K562 (cell line): ENCODE measurements at regions not wholly inside any gene's neighbourhood (a gene's known extent, or its start where the extent isn't known, plus 50 kb on each side); places are given as distances from the start of the nearest gene placed in this dataset.

Experiments
- ATAC-seq: fragments of 200-7000 bp; cut with Tn5 transposase; 3 replicates; pipeline ENCODE4 v1.9.1; 2020; ENCODE audit warnings: moderate library complexity
- BruUV-seq: library from RNA; stranded (reverse); fragments of 400-500 nt; replicated peaks from 2 replicates; lab custom pipeline; 2021; lab: Mats Ljungman, UMichigan
- CTCF ChIA-PET: fragments of 300-600 bp; formaldehyde crosslinking; extraction: SDS; loops from one replicate; lab custom pipeline; 2021; ENCODE audit warnings: low intra/inter-chr PET ratio; lab: Yijun Ruan, JAX
- POLR2A ChIA-PET: fragments of 300-600, 350-650 bp; sonication (Branson Sonifier 250); formaldehyde crosslinking; extraction: SDS; loops from one replicate; lab custom pipeline; 2021; ENCODE audit warnings: antibody characterized with exemption, inconsistent platforms; lab: Yijun Ruan, JAX
- DNase-seq, 4 experiments: peaks; one replicate each; pipeline versions ENCODE4 v3.0.0 to v3.0.0-alpha.2; 2011 to 2018; ENCODE audit warnings: low spot score in 3 of 4, mixed read lengths in 3 of 4; ENCODE audit errors: extremely low read depth in 1 of 4
- FAIRE-seq: peaks from 2 replicates; lab custom pipeline; 2011; peaks lifted over from hg19 to GRCh38; lab: Jason Lieb, UNC
- H2AFZ ChIP-seq: 2 replicates; pipeline ENCODE4 v1.6.0; 2011; ENCODE audit warnings: low read depth, low read length, control low read depth, inconsistent platforms
- H3K27ac ChIP-seq: fragments of 200-600 bp; 3 replicates; pipeline ENCODE4 v1.8.0; 2011; ENCODE audit warnings: low read depth, mild to moderate bottlenecking, control low read depth, inconsistent platforms, low read length, moderate library complexity, mixed read lengths; ENCODE audit errors: extremely low read depth
- H3K27me3 ChIP-seq, 2 experiments: fragments of 300-600 bp in 1 of 2; 2 replicates in 1 of 2; 3 replicates in 1 of 2; pipeline versions ENCODE4 v1.6.0 to v1.8.0; 2011; ENCODE audit warnings: inconsistent platforms in 2 of 2, low read length in 2 of 2, mild to moderate bottlenecking in 1 of 2, mixed read lengths in 1 of 2, moderate library complexity in 1 of 2; ENCODE audit not compliant: control insufficient read depth in 2 of 2, insufficient read depth in 2 of 2
- H3K36me3 ChIP-seq: fragments of 300-600 bp; 3 replicates; pipeline ENCODE4 v1.8.0; 2011; ENCODE audit warnings: mild to moderate bottlenecking, low read length, inconsistent platforms; ENCODE audit not compliant: control insufficient read depth, insufficient read depth
- H3K4me1 ChIP-seq, 2 experiments: fragments of 200-600 bp in 1 of 2; replicated peaks in 1 of 2; 2 replicates in 1 of 2; 3 replicates in 1 of 2; pipeline versions ENCODE4 v1.5.1 to v1.8.0; 2011; ENCODE audit warnings: inconsistent platforms in 2 of 2, low read length in 2 of 2, mild to moderate bottlenecking in 1 of 2, mixed read lengths in 1 of 2, moderate library complexity in 1 of 2; ENCODE audit not compliant: control insufficient read depth in 2 of 2, insufficient read depth in 2 of 2
- H3K4me2 ChIP-seq: 2 replicates; pipeline ENCODE4 v1.6.1; 2011; ENCODE audit warnings: low read length, control low read depth, inconsistent platforms, mixed read lengths; ENCODE audit not compliant: insufficient read depth
- H3K4me3 ChIP-seq: fragments of 200-600 bp; sonication (generic), shearing (Covaris generic); 2 replicates; pipeline ENCODE4 v1.5.1; 2016; ENCODE audit warnings: control low read depth, inconsistent platforms
- H3K79me2 ChIP-seq: fragments of 200-600 bp; 3 replicates; pipeline ENCODE4 v1.8.0; 2011; ENCODE audit warnings: low read length, inconsistent platforms; ENCODE audit not compliant: control insufficient read depth, insufficient read depth
- H3K9ac ChIP-seq, 2 experiments: 2 replicates each; pipeline versions ENCODE4 v1.6.0 to v1.6.1; 2011; ENCODE audit warnings: low read depth in 2 of 2, low read length in 2 of 2, control low read depth in 1 of 2, inconsistent platforms in 1 of 2, mild to moderate bottlenecking in 1 of 2, mixed read lengths in 1 of 2; ENCODE audit not compliant: insufficient read depth in 1 of 2
- H3K9me1 ChIP-seq: one replicate; pipeline ENCODE4 v1.6.0; 2011; ENCODE audit warnings: inconsistent platforms, mild to moderate bottlenecking, low read length, moderate library complexity; ENCODE audit not compliant: control insufficient read depth, insufficient read depth
- H3K9me3 ChIP-seq: replicated peaks from 2 replicates; pipeline ENCODE4 v1.5.1; 2011; ENCODE audit warnings: low read depth, low read length, inconsistent platforms; ENCODE audit not compliant: control insufficient read depth, insufficient read depth
- H4K20me1 ChIP-seq: replicated peaks from 2 replicates; pipeline ENCODE4 v1.6.1; 2011; ENCODE audit warnings: low read length, inconsistent platforms, mixed read lengths; ENCODE audit not compliant: control insufficient read depth, insufficient read depth
- MEF2D ChIP-seq: conservative IDR thresholded peaks from 2 replicates; pipeline ENCODE4 v1.6.1; 2016; ENCODE audit warnings: low read depth, missing genetic modification characterization, missing compliant biosample characterization
- MIER1 ChIP-seq: fragments of 450-650 bp; IDR thresholded peaks from 2 replicates; pipeline ENCODE4 v1.6.1; 2016; ENCODE audit warnings: antibody characterized with exemption, mild to moderate bottlenecking, low read depth
- TCF7L2 ChIP-seq: fragments of 150-350 bp; IDR thresholded peaks from 2 replicates; pipeline ENCODE4 v1.6.1; 2016; ENCODE audit warnings: low read depth, mild to moderate bottlenecking, low read length, moderate library complexity
- WGBS: fragments of 100-300 bp; shearing (Covaris generic); methylation state at CpG from one replicate; pipeline ENCODE4 v1.1.6; 2016; ENCODE audit warnings: low coverage, mixed read lengths; ENCODE audit not compliant: insufficient coverage; ENCODE audit errors: missing lambda C conversion rate; 5-methylcytosine and 5-hydroxymethylcytosine counted together
- in situ Hi-C: fragments of 300-500 bp; cut with MboI; formaldehyde crosslinking; loops from 4 replicates; pipeline ENCODE4 v1.15.0; 2018; ENCODE audit warnings: inconsistent platforms, mixed read lengths
- intact Hi-C: fragments of 100-400 bp; cut with micrococcal nuclease; formaldehyde crosslinking; loops from 2 replicates; pipeline ENCODE4 v1.14.2; 2022
- TF ChIP-seq, protein P1 (sequence below): fragments of 250-450 bp; sonication (Bioruptor Pico); IDR thresholded peaks from 2 replicates; pipeline ENCODE4 v1.4.0; 2020; ENCODE audit warnings: borderline replicate concordance
- TF ChIP-seq, protein P2 (sequence below): fragments of 250-450 bp; sonication (Bioruptor Pico); IDR thresholded peaks from 2 replicates; pipeline ENCODE4 v1.8.0; 2021; ENCODE audit warnings: mild to moderate bottlenecking, moderate library complexity

DNA sequence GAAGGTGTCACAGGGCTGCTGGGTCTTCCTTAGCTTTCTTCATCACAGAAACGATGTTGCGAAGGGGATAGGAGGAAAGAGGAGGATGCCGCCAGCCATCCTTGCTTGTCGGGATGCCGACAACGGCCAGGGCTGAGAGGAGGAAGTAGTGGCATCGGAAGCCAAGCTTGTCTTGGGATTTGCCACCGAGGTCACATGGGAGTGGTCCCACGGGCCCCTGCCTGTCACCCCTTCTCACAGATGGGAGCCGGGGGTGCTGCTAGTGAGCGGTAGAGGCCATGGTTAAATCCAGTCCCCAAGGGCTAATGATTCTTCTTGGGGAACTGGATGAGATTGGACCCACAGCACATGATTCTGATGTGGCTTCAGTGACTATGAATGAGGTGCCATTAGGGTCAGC, 1375.8 kb downstream of the BRD1 start:
- Histone ChIP-seq H3K27me3 (peaks cover 0 to 13% of the 10 kb centered on the region in 2 experiments; a peak in 1 of 5 replicates), H3K27ac (no peak overlapping the region), H3K36me3 (no peaks in the 10 kb centered on the region), H3K9me3 (no peaks in the 10 kb centered on the region), H3K4me1 (no peaks in the 10 kb centered on the region), H4K20me1 (no peaks in the 10 kb centered on the region), H3K4me2 (no peak overlapping the region), H3K9me1 (no peaks in the 10 kb centered on the region), H3K79me2 (no peaks in the 10 kb centered on the region), H3K9ac (no peak overlapping the region), H2AFZ (no peak overlapping the region), H3K4me3 (no peak overlapping the region)
- WGBS = 0% methylated on average over 11 of the region's 11 CpGs
- no peak for FAIRE-seq
- in situ Hi-C loops (no loop called here), intact Hi-C loops (no loop called here)
- CTCF ChIA-PET = no interaction called here
- DNase-seq = no peak
- POLR2A ChIA-PET = no interaction called here
- ATAC-seq = no peak
- TF ChIP-seq, protein P1, sequence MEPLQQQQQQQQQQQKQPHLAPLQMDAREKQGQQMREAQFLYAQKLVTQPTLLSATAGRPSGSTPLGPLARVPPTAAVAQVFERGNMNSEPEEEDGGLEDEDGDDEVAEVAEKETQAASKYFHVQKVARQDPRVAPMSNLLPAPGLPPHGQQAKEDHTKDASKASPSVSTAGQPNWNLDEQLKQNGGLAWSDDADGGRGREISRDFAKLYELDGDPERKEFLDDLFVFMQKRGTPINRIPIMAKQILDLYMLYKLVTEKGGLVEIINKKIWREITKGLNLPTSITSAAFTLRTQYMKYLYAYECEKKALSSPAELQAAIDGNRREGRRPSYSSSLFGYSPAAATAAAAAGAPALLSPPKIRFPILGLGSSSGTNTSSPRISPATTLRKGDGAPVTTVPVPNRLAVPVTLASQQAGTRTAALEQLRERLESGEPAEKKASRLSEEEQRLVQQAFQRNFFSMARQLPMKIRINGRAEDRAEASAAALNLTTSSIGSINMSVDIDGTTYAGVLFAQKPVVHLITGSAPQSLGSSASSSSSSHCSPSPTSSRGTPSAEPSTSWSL = no peak
- TF ChIP-seq MEF2D (no peak), TCF7L2 (no peak), MIER1 (no peak)
- TF ChIP-seq, protein P2, sequence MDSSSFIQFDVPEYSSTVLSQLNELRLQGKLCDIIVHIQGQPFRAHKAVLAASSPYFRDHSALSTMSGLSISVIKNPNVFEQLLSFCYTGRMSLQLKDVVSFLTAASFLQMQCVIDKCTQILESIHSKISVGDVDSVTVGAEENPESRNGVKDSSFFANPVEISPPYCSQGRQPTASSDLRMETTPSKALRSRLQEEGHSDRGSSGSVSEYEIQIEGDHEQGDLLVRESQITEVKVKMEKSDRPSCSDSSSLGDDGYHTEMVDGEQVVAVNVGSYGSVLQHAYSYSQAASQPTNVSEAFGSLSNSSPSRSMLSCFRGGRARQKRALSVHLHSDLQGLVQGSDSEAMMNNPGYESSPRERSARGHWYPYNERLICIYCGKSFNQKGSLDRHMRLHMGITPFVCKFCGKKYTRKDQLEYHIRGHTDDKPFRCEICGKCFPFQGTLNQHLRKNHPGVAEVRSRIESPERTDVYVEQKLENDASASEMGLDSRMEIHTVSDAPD = no peak
- TF ChIP-seq, all 486 proteins: peak for 0
- BruUV-seq = no TSS peak
